Esophagus muscularis mucosa (tissue), 3 donors: ENCODE measurements at regions not wholly inside any gene's neighbourhood (a gene's known extent, or its start where the extent isn't known, plus 50 kb on each side); places are given as distances from the start of the nearest gene placed in this dataset.
A peak's percentile ranks its signal among the peaks of the same experiment; 100 is the strongest.

Experiments used
- CTCF ChIP-seq, 3 experiments: fragments of 200-600 bp in 2 of 3; fragments of 450-650 bp in 1 of 3; sonication (generic) in 2 of 3; IDR thresholded peaks; one replicate each; pipeline ENCODE4 v1.5.1; 2017 to 2019; ENCODE audit warnings: antibody characterized with exemption in 3 of 3, mild to moderate bottlenecking in 2 of 3, moderate library complexity in 1 of 3
- POLR2A ChIP-seq: fragments of 450-650 bp; IDR thresholded peaks from one replicate; pipeline ENCODE4 v1.6.1; 2017; ENCODE audit warnings: antibody characterized with exemption, moderate library complexity, mild to moderate bottlenecking, low read depth
- POLR2AphosphoS5 ChIP-seq, 2 donors: sonication (generic); formaldehyde crosslinking; IDR thresholded peaks; one replicate each; pipeline ENCODE4 v1.6.1; 2017; ENCODE audit warnings: antibody characterized with exemption in 2 of 2

- TF ChIP-seq CTCF (IDR thresholded peaks at IDR 0.05) (no peak), POLR2AphosphoS5 (IDR thresholded peaks at IDR 0.05) (peak in 1 of 2 donors; percentile 35), POLR2A (no peak)
Measured at GRCh38 chr6:92495242-92495641, 924.1 kb downstream of the EPHA7 start.
